Hematopoietic multipotent progenitor cell treated with erythropoietin and hydrocortisone succinate and interleukin-3 and kit ligand, for 8 days (in vitro differentiated cells): ENCODE measurements at regions not wholly inside any gene's neighbourhood (a gene's known extent, or its start where the extent isn't known, plus 50 kb on each side); places are given as distances from the start of the nearest gene placed in this dataset.
"Not testable (repeated sequence)": the region's sequence is repeated elsewhere in the genome, so short reads cannot be mapped to it uniquely, and the experiment has no call there.

Experiments
- DNase-seq: peaks from one replicate; pipeline ENCODE4 v3.0.0-alpha.2; 2015

DNA sequence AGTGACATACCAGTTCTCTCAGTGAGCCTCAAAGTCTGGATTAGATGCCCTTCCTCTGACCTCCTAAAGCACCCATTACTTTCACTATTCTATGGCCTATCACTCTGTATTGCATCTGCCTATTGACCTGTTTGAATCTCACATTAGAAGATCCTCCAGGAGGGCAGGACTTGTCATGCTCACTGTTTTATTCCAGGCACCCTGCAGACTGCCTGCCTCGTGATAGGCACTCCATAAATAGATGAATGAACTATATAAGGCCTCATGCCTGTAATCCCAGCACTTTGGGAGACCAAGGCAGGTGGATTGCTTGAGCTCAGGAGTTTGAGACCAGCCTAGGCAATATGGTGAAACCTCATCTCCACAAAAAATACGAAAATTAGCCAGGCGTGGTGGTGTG is 160.1 kb upstream of the CADM1 start:
- no peak for DNase-seq

DNA sequence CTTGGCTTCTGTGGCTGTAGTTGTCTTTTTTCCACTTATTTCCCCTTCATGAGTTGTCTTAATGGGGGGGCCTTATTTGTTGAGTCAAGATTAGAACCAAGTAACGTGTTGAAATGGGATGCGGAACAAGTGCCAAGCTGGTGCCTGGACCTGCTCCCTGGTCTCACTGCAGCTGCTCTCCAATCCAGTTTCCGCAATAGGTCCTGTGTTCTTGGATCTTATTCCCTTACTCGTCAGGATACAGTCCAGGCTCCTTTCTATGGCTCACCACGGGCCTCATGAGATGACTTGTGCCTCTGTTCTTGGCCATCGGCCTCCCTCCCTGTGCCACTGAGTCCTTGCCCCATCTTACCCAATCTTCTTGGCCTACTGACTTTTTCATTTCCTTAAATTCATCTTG is 159.6 kb upstream of the CADM1 start:
- DNase-seq = no peak

DNA sequence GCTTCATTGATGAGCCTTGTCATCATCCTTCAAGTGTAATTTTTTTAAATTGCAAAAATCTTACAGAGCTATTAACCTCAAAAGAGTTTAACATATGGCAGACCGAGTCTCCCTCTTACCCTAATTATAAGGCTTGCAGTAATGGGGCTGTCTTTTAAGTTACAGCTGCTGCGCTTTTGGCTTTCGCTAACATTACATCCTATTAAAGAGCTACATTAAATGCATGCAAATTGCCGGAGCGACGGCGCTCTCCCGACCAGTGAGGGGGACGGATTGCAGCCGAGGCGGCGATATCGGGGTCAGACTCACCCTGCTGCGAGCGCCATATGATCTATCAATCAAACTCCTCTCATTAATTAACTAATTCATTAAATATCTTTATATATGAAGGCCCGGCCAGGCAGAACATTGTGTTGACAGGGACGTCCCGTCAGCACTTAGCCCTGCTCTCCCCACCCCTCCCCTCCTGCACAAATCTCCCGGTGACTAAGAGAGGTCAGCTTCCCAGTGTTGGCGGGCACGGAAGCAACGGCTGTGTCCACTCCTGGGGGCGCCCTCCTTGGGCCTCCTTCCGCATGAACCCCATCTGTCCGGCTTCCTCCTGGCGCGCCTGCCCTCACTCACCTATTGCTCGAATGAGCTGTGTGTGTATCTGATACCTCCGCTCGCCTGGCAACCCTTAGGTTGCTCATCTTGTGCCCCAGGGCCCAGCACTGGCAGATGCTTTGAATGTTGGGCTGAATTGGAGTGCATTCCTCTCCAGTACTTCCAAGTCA is 156.0 kb upstream of the CADM1 start:
- no peak for DNase-seq

DNA sequence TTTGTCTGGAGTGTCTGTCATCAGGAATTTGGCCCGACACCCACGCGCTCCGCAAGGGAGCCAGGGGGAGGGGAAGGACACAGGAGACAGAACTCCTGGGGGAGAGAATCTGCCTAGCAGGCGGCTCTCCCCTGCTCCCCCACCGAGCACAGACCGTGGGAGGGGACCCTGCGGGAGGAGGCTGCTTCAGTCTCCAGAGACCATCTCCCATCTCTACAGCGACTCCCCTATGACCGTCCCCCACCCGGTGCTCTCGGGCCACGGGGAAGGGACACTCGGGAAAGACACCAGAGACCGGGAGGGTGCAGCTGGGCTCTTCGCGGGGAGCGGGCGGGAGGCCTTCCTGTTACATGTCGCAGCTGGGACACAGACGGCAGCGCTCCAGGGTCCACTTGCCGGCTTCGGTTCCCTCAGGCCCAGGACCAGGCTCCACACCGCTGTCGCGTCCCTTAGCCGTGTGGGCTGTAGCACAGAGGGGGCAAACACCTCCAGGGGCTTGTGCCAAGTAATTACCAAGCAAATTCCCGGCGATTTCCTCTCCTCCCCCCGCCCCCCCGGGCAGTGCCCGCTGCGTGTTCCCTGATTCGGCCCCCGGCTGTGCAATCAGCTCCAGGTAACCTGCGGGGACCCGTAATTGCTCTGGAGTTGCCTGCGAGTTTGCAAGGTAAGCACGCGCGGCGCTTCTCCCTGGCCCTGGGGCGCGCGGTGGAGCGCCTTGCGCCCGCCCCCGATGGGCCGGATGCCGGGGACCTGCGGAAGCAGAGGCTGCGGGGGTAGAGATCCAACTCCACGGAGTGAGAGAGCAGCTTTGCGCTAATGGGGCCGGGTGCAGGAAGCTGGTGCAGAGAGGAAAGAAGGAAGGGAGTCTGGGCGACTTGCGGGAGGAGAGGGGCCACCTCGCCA is 155.1 kb upstream of the CADM1 start:
- no peak for DNase-seq

DNA sequence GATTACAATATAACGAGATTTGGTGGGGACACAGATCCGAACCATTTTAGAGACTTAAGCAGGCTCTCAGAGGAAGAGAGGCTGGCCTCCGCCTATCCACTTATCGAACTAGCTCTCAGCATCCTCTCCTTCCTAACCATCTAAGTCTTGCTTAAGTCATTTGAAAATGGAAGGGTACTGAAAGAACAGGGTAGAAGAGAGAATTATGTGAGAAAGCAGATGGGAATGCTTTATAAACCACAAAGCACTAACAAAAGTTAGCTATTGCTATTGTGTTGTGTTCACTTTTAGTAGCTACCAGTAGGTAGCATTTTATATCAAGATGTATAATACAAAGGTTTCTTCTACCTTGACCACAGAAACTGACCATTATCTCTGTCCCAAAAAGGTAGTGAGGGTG is 153.4 kb upstream of the CADM1 start:
- DNase-seq = no peak

DNA sequence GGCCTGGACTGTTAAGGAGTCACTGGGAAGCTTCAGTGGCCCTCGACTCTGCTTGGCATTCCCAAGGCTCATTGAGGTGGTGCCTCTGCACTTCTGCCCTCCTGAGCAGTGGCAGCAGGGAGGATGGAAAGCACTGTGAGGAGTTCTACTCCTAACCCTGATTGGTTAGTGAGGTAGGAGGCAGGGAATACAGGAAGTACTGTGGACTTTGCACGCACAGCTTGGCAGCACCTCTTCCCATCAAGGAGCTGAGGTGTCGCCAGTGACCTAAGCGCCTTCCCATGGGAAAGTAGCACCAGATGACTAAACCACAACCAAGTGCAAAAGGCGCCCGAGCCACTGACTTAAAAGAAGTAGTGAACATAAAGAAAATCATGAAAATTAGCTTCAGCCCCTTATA is 152.5 kb upstream of the CADM1 start:
- DNase-seq = no peak

DNA sequence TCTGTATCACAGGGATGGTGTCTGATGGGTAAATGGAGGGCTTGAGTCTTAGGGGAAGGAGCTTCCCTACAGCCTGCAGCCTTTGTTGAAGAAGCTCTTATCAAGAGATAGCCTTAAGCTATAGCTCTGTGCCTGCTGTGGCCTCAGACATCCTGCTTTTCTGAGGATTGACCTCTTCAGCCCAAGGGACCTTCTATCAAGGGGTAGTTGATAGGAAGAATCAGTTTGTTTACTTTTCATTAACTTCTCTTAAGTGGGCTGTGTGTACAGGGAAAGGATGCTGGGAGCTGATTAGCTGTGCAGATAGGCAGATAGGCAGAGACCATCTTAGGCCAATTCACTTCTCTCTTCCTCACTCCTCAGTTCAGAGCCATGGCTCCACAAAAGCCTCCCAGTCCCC is 151.8 kb upstream of the CADM1 start:
- DNase-seq = no peak

DNA sequence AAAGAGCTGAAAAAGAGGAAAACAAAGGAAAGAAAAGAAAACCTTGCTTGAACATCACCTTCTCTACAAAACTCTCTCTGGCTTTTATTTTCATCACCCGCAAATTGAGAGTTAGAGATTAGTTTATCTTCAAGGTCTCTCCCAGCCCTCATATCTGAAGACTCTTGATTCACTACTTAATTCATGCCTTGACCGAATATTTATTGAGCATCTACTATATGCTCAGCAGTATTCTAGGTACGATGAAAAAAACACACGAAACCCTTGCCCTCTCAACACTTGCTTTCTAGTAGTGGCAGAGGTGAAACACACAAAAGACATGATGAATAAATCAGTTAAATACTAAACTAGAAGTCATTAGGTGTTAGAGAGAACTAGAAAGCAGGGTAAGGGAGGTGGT is 150.6 kb upstream of the CADM1 start:
- no peak for DNase-seq

DNA sequence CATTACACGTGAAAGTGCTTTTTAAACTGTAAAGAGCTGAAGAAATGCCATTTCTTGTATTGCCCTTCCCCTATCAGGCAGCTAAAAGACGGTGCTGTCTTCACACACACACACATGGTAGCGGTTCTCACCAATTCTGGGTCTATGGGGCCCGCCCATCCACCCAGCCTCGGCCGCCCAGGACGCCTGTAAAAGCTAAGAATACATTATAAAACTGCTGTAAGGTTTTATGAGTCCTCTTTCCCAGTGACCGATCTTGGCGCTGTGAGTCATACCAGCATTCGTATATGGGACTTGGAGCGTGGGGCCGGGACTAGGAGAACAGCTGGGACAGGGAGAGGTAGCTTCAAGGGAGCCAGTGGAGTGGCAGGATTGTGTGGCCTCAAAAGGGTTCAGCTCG is 149.7 kb upstream of the CADM1 start:
- DNase-seq = no peak

DNA sequence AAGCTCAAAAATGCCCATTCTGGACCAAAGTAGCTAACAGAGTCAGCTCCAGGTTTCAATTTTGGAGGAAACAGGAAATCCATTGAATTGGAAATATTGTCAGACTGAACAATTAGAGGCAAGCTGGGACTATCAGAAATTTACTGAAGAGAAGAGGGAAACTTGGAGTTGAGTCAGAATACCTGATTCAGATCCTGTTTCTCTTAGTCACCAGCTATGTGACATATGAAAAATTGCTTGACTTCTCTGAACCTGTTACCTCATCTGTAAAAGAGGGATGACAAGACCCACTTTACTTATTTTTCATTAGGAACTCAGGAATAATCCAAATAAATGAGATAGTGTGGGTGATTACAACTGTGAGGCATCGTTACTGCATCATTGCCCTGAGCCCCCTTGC is 148.9 kb upstream of the CADM1 start:
- DNase-seq = no peak

DNA sequence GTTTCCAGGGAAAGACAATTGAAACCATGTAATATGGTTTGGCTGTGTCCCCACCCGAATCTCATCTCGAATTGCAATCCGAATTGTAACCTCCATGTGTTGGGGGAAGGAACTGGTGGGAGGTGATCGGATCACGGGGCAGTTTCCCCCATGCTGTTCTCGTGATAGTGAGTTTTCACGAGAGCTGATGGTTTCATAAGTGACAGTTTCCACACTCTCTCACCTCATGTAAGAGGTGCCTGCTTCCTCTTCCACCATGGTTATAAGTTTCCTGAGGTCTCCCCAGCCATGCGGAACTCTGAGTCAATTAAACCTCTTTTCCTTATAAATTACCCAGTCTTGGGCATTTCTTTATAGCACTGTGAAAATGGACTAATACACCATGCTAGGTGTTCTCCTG is 148.3 kb upstream of the CADM1 start:
- no peak for DNase-seq

DNA sequence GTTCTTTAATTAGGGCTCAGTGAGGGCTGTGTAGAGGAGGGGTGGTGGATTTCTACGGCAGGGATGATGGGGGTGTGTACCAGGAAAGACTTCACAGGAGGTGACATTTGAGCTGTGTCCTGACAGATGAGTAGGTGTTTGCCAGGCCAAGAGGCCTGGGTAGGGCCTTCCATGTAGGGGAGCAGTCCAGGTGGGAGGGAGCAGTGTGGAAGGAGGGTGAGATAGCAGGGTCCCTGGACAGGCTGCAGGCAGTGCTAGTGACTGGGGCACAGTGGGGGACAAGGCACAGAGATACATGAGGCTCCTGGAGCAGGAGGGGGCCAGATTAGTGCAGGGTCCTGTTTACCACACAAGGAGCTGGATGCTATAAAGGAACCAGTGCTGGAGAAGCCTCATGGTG is 147.9 kb upstream of the CADM1 start:
- no peak for DNase-seq

DNA sequence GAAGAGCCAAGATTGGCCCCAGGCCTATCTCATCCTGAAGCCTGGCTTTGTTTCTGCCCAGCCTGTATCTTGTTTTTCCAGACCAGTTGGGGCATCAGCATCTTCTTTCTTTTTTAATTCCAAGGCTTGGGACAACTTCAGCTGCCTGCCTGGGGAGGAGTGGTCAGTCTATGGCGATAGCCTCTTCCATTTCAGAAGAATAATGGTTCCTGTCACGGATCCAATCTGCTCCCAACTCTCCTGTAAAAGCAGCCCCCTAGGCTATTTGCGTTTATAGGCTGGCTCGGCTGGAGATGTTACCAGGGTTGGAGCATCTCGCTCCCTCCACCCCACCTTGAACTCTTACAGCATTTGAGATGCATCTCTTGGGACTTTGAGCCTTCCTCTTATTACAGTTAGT is 145.2 kb upstream of the CADM1 start:
- no peak for DNase-seq

DNA sequence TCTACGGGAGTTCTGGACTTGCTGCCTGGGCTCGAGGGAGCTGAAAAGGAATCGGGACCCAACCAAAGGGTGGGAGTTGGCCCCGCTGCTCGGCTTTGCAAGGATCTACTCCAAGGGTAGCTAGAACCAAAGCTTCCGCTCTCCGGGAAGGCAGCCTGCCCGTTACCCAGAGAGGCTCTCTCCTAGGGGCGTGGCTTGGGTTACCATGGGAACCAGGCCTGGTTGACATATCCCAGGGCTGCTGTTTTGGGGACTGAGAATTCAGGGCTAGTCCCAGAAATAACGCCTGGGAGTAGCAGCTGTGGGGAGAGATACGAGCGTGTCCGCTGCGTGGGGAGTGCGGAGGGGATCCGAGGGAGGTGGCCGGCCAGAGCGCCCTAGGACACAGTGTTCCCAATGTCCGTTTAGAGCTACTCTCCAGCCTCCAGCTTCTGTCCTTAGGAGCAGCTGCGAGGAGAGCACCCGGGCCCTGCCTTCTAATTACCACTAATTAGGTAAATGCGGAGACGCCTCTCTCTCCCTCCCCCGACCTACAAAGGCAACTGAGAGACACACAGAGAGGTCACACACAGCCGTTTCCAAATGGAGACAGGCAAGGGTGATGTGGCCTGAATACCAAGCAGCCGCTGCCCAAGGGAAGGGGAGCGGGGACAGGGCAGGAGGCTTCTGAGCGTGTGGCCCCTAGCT is 141.6 kb upstream of the CADM1 start:
- no peak for DNase-seq

DNA sequence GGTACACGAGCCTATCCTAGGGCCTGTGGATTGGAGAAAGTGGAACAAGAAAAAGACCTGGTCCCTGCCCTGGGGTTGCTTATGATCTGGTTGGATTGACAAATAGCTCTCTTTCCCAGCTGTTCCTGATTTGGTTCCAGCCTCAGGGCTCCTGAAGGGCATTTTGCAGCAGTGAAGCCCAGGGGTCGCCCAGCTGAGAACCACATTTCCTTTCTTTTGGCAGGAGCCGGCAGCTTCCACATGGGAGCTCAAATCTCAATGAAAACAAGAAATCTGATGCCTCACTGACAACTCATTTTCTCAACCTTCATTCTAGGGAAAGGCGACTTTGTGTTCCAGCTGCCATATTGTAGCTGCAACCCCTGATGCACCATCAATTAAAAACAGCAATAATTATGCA is 140.6 kb upstream of the CADM1 start:
- DNase-seq = no peak

DNA sequence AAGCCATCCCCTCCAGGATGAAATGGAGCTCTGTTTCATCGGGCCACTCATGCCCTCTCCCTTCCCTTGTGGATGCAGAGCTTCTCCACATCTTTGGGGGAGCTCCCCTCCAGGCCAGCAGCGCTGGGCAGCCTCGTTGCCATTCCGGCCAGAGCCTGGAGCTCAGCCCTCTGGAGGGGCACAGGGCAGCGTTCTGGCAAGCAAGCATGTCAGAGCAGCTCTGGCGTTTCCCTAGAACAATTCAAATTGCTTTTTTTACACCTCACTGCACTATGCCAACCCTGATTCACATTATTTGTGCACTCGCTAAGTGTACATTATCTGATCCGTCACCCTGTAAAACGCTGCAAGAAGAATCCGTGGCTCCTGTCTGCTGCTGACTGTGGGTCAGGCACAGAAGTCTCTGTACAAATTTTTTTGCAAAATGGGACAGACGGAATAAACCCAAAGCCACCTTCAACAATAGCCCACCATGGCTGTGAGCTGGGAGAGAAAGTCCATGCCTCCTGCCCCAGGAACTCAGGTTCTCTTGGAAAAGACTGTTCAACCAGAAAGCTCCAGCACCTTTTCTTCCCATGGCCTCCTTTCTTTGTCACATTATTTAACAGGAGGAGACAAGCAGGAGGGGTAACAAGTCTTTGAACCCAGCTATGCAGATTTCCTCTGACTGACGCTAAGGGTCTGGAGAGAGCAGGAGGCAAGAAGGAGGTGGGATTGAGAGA is 139.5 kb upstream of the CADM1 start:
- no peak for DNase-seq

DNA sequence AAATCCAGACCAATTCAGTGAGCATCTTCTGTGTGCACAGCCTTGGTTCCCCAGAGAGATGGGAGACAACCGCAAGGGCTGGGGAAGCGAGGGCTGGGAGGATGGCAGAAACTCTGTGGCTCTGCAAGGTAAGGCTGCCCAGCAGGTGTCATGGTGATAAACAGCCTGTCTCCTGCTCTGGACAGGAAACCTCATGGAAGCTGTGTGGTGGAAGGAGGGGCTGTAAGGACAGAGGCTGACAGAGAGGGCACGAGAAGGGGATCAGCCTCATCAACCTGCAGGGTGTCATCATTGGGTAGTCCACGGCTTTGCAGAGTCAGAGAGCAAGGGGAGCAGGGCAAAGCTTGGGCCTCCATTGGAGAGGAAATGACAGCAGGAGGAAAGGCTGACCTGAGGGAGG is 138.4 kb upstream of the CADM1 start:
- DNase-seq = no peak

DNA sequence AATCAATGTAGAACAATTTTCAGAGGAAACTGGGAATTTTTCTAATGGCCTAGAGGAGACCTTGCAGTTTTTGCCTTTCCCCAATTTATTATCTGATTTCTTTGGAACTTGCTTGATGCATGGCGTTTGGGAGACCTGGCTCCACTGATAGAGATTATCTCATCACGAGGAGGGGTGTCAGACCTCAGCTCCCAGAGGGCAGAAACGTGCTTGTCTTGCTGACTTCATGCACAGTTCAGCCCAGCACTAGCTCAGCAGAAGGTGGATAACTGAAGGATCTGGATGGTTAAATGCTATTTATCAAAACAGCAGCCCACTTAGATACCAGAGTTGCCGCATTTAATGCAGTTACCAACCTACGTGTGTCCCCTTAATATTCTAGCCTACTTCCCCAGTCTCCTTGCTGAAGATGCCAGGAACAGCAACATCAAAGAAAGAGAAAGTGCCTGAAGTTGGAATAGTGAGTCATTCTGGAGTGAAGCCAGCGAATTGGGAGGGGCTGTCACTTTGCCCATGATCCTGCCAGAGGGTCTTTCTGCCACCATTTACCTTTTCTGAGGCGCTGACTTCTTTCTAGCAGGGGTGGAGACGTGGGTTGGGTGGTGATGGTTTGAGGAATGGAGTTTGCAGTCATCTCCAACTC is 133.5 kb upstream of the CADM1 start:
- no peak for DNase-seq

DNA sequence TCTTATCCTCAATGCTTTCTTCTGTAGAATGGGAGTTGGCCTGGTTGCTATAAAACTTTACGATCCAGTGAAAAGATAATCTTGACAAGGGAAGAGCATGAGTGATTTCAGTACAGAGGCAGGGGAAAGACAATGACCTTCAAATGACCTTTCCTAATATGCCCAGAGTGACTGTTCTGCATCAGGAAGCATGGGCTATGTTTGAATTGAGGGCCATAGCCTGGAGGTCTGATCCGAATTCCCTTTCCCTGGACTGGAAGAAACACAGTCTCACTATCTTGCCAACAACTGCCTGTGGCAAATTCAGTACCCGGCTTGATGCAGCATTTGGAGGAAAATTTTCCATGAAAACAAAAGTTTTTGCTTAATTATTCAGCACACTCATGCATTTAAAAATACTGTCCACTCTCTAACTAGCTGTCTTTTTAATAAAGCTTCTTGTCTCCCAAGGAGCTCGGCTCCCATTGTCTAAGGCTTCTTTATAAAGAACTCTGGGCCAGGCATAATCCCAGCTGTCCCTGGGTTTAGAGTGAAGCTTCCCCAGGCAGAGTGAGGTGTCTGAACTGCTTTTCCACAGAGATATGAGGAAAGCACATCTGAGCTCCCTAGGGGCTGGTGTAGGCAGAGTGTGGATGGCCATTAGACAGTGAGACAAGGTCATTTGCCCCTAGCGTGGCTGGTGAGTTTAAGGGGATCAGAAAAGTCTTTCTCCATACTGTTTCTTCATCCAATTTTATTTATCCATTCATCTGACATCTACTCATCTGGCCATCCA is 132.7 kb upstream of the CADM1 start:
- no peak for DNase-seq

DNA sequence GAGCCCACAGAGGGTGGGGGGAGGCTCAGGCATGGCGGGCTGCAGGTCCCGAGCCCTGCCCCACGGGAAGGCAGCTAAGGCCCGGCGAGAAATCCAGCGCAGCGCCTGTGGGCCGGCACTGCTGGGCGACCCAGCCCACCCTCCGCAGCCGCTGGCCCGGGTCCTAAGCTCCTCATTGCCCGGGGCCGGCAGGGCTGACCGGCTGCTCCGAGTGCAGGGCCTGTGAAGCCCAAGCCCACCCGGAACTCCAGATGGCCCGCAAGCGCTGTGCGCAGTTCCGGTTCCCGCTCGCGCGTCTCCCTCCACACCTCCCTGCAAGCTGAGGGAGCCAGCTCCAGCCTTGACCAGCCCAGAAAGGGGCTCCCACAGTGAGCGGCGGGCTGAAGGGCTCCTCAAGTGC is 129.8 kb upstream of the CADM1 start:
- not testable (repeated sequence) for DNase-seq

DNA sequence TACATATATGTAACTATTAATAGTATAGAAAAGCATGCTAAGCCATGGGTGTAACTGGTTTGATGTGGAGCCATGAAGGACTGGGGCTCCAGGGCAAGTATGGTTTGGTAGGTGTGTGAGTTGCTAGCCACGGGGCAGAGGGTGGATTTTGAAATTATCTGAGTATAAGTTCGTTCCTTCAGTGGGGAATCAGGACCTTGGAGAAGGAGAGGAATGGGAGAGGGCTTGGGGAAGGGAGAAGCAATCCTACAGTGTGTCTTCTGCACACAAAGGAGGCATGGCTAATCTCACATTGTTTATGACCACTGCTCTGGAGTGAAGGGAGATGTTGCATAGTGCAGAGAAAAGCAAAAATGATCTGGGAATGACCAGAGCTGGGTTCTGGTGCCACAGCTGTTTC is 127.8 kb upstream of the CADM1 start:
- DNase-seq = no peak

DNA sequence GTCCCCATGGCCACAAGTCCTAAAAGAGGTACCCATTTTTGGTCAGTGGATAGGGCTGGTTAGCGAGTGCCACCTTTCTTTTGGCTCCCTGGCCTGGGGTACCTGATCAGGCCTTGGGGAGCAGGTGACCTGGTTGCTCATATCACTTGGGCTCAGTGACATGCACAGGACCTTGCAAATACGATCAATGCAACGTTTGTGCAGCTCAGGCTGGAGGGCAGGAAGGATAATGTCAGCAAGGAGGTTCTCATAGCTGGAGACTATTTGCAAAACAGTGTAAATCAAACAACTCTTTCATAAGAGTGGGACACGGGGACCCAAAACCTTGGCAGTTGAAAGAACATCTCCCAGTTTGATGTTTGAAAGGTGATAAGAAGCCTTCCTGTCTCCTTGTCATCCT is 127.4 kb upstream of the CADM1 start:
- no peak for DNase-seq
